ENCODE measurements at regions not wholly inside any gene's neighbourhood (a gene's known extent, or its start where the extent isn't known, plus 50 kb on each side); places are given as distances from the start of the nearest gene placed in this dataset.

DNA sequence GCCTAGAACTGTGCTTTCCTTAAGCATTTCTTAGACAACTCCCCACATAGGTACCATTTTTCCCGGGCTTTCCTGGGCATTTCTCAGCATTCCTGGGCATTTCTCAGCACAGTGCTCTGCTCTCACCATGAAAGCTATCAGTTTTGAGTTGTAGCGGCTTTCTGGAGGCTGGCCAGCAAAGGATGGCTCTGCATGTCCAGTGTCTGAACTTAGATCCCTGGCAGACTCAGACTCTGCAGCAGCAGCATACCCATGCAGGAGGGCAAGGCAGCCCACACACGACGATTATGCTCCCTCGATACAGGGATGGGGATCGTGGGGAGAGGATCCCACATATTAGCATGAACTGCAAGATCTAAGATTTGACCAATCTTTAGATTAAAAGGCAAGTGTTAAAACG lies 248.9 kb upstream of the MKI67 start:
- 45 to 67% (median 52%) methylated on average over 7 of the region's 7 CpGs for WGBS, 3 donors
- Histone ChIP-seq H3K27ac (no peak overlapping the region), H3K9me3 (no peaks in the 10 kb centered on the region), H3K36me3 (no peaks in the 10 kb centered on the region), H3K27me3 (no peaks in the 10 kb centered on the region), H3K4me3 (no peak overlapping the region), H3K4me1 (ENCODE audit: insufficient read depth) (no peaks in the 10 kb centered on the region)
- intact Hi-C loops (cut with DNase I), result no loop called here
- TF ChIP-seq POLR2A (IDR thresholded peaks at IDR 0.05) (no peak), EP300 (IDR thresholded peaks at IDR 0.05) (no peak)
- TF ChIP-seq, protein P1, sequence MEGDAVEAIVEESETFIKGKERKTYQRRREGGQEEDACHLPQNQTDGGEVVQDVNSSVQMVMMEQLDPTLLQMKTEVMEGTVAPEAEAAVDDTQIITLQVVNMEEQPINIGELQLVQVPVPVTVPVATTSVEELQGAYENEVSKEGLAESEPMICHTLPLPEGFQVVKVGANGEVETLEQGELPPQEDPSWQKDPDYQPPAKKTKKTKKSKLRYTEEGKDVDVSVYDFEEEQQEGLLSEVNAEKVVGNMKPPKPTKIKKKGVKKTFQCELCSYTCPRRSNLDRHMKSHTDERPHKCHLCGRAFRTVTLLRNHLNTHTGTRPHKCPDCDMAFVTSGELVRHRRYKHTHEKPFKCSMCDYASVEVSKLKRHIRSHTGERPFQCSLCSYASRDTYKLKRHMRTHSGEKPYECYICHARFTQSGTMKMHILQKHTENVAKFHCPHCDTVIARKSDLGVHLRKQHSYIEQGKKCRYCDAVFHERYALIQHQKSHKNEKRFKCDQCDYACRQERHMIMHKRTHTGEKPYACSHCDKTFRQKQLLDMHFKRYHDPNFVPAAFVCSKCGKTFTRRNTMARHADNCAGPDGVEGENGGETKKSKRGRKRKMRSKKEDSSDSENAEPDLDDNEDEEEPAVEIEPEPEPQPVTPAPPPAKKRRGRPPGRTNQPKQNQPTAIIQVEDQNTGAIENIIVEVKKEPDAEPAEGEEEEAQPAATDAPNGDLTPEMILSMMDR (IDR thresholded peaks at IDR 0.05), result no peak
- no peak for DNase-seq

DNA sequence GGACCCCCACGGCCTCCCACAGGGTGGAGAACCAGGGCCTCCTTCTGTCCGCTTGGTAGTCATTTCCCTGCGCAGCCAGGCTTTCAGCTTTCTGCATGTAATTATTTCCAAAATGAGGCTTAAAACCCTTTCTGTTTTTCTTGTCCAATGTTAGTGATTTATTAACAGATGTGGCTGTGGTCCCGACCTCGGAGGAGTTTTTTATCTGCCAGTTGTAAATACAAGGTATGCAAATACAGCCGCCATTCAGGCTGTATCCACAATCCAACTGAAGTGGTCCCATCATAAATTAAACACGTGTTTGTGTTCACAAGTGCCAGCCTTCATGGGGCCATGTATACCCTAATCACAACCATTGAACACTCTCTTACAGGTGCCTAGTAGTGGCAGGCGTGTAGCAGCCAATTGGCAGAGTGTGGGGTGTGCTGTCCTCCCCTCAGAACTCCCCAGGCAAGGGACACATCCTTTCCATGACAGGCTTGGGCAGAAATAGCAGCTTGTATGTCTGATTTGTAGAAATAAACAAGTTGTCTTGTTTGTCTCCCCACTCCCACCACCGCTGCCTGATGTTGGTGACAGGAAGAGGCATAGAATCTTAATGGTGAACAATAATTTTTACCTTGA lies 251.3 kb upstream of the MKI67 start:
- Histone ChIP-seq H3K4me1 (ENCODE audit: insufficient read depth) (no peaks in the 10 kb centered on the region), H3K9me3 (no peaks in the 10 kb centered on the region), H3K36me3 (no peaks in the 10 kb centered on the region), H3K27ac (no peak overlapping the region), H3K4me3 (no peak overlapping the region), H3K27me3 (no peaks in the 10 kb centered on the region)
- DNase-seq, result no peak
- TF ChIP-seq EP300 (IDR thresholded peaks at IDR 0.05) (no peak), POLR2A (IDR thresholded peaks at IDR 0.05) (no peak)
- TF ChIP-seq, protein P1 (IDR thresholded peaks at IDR 0.05), result no peak
- intact Hi-C loops (cut with DNase I), result no loop called here
- 41 to 54% (median 47%) methylated on average over 9 of the region's 9 CpGs for WGBS, 3 donors

DNA sequence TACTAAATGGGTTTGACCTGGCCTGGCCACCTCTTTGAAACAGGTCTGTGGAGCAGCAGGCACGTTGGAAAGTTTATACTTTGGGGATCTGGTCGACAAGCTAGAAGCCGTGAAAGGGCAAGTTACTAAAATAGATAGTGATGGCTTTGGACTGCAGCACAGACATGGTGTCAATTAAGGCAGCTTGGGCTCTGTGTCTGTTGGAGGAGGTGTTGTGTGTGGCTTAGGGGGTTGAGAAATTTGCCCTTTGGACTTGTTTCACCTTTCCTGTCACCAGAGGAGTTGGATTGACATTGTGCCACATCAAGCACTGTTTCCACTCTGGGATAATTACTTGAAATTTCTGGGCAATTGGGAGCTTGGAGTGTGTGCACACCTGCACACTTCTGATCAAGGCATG lies 251.8 kb upstream of the MKI67 start:
- WGBS, 3 donors, result 45 to 51% (median 51%) methylated on average over 3 of the region's 3 CpGs
- H3K4me1 ChIP-seq (ENCODE audit: insufficient read depth), result no peaks in the 10 kb centered on the region
- no peaks in the 10 kb centered on the region for H3K9me3 ChIP-seq
- H3K27ac ChIP-seq, result no peak overlapping the region
- no peak for DNase-seq
- no peaks in the 10 kb centered on the region for H3K36me3 ChIP-seq
- intact Hi-C loops (cut with DNase I), result no loop called here
- no peak overlapping the region for H3K4me3 ChIP-seq
- no peak for TF ChIP-seq EP300 (IDR thresholded peaks at IDR 0.05)
- no peak for TF ChIP-seq POLR2A (IDR thresholded peaks at IDR 0.05)
- TF ChIP-seq, protein P1 (IDR thresholded peaks at IDR 0.05), result no peak
- H3K27me3 ChIP-seq, result no peaks in the 10 kb centered on the region

DNA sequence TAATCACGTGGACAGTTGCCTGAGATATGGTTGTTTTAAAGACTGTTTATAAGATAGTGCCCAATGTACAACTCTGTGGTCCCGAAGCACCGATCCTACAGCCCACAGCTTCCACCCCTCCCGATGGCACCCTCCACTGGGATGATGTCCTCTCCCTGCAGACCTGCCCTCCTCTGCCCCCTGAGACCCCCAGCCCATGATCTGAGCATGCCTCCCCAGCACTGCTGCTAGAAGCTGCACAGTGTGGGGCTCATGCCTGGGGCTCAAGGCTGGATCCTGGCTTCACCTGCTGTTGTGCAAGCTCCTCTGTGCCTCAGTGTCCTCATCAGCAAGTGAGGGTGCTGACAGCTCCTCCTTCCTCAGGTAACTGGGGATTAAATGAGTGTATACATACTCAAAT lies 254.7 kb upstream of the MKI67 start:
- Histone ChIP-seq H3K27ac (no peak overlapping the region), H3K4me1 (ENCODE audit: insufficient read depth) (no peaks in the 10 kb centered on the region), H3K9me3 (no peaks in the 10 kb centered on the region), H3K27me3 (no peaks in the 10 kb centered on the region), H3K4me3 (no peak overlapping the region), H3K36me3 (no peaks in the 10 kb centered on the region)
- WGBS, 3 donors, result 70 to 76% (median 74%) methylated on average over 4 of the region's 4 CpGs
- no peak for DNase-seq
- intact Hi-C loops (cut with DNase I), result no loop called here
- TF ChIP-seq, protein P1 (IDR thresholded peaks at IDR 0.05), result no peak
- TF ChIP-seq EP300 (IDR thresholded peaks at IDR 0.05), result no peak
- no peak for TF ChIP-seq POLR2A (IDR thresholded peaks at IDR 0.05)

Measured in ovary (tissue), 7 donors.